Natural killer cell (primary cell): ENCODE measurements at regions not wholly inside any gene's neighbourhood (a gene's known extent, or its start where the extent isn't known, plus 50 kb on each side); places are given as distances from the start of the nearest gene placed in this dataset.

ENCODE experiments used
- ATAC-seq, 3 donors: fragments of 150-1000 bp in 2 of 3; fragments of 200-7000 bp in 1 of 3; cut with Tn5 transposase; 1 replicate in 1 of 3; 2 replicates in 2 of 3; pipeline ENCODE4 v1.10.0; 2021; ENCODE audit warnings: mild to moderate bottlenecking in 2 of 3, moderate library complexity in 2 of 3
- DNase-seq, 2 donors: peaks; one replicate each; pipeline versions ENCODE4 v3.0.0 to v3.0.0-alpha.2; 2013 to 2021; ENCODE audit warnings: mixed read lengths in 1 of 2
- H3K27ac ChIP-seq: one replicate; pipeline ENCODE4 v1.5.1; 2013; ENCODE audit warnings: mild to moderate bottlenecking, low read length
- H3K27me3 ChIP-seq: one replicate; pipeline ENCODE4 v1.6.1; 2013; ENCODE audit warnings: low read length; ENCODE audit not compliant: control insufficient read depth, insufficient read depth
- H3K36me3 ChIP-seq: one replicate; pipeline ENCODE4 v1.6.1; 2013; ENCODE audit warnings: low read length; ENCODE audit not compliant: control insufficient read depth, insufficient read depth
- H3K4me1 ChIP-seq: one replicate; pipeline ENCODE4 v1.6.1; 2013; ENCODE audit warnings: low read length; ENCODE audit not compliant: control insufficient read depth, insufficient read depth
- H3K4me3 ChIP-seq: one replicate; pipeline ENCODE4 v1.5.1; 2013; ENCODE audit warnings: low read length
- H3K9me3 ChIP-seq: one replicate; pipeline ENCODE4 v1.6.1; 2013; ENCODE audit warnings: low read length; ENCODE audit not compliant: control insufficient read depth, insufficient read depth
- H3K27ac Mint-ChIP-seq, 2 donors: one replicate each; pipeline ENCODE4 v1.8.0; 2022; ENCODE audit warnings: mild to moderate bottlenecking in 2 of 2, mixed read lengths in 2 of 2, moderate library complexity in 1 of 2
- H3K27me3 Mint-ChIP-seq, 2 donors: one replicate each; pipeline ENCODE4 v1.8.0; 2022; ENCODE audit warnings: low read depth in 2 of 2, mixed read lengths in 2 of 2
- H3K36me3 Mint-ChIP-seq: one replicate; pipeline ENCODE4 v1.8.0; 2022; ENCODE audit warnings: mixed read lengths
- H3K4me1 Mint-ChIP-seq, 2 donors: one replicate each; pipeline ENCODE4 v1.8.0; 2022; ENCODE audit warnings: mixed read lengths in 2 of 2
- H3K4me3 Mint-ChIP-seq: one replicate; pipeline ENCODE4 v1.8.0; 2022; ENCODE audit warnings: mild to moderate bottlenecking, moderate library complexity, mixed read lengths
- H3K9me3 Mint-ChIP-seq, 2 donors: one replicate each; pipeline ENCODE4 v1.8.0; 2022; ENCODE audit warnings: mixed read lengths in 2 of 2
- WGBS: methylation state at CpG from one replicate; pipeline ENCODE4 v1.1.7; 2013; ENCODE audit warnings: missing lambda C conversion rate; ENCODE audit not compliant: insufficient coverage; 5-methylcytosine and 5-hydroxymethylcytosine counted together
- intact Hi-C: fragments of 100-400 bp; cut with micrococcal nuclease; formaldehyde crosslinking; loops from one replicate; pipeline ENCODE4 v1.14.2; 2022
- TF ChIP-seq, protein P1 (sequence below): fragments of 200-600 bp; IDR thresholded peaks from one replicate; pipeline ENCODE4 v1.8.0; 2022; ENCODE audit warnings: antibody characterized with exemption

DNA sequence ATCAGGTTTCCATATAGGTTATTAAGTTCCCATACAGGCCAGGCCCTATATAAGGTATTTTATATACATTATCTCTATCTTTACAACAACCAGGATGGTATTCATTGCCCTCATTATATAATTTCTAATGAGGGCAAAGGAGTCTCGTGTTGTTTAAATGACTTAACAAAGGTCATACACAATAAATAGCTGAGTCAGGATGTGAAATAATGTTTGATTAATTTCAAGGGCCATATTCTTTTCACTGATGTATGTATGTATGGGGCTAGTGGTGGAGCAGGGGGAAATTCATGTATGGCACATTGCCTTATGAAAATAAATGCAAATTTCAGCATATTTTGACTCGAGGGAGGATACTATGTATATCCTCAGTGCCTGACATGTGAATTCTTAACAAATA lies 200.7 kb downstream of the FAXC start:
- no peaks in the 10 kb centered on the region for H3K9me3 ChIP-seq
- no peak overlapping the region for H3K4me3 ChIP-seq
- WGBS = no CpG with 5 or more reads among the region's 2 CpGs
- H3K36me3 Mint-ChIP-seq = no peaks in the 10 kb centered on the region
- no peaks in the 10 kb centered on the region for H3K36me3 ChIP-seq
- intact Hi-C loops = no loop called here
- no peaks in the 10 kb centered on the region for H3K4me1 Mint-ChIP-seq
- no peak for ATAC-seq
- TF ChIP-seq, protein P1, sequence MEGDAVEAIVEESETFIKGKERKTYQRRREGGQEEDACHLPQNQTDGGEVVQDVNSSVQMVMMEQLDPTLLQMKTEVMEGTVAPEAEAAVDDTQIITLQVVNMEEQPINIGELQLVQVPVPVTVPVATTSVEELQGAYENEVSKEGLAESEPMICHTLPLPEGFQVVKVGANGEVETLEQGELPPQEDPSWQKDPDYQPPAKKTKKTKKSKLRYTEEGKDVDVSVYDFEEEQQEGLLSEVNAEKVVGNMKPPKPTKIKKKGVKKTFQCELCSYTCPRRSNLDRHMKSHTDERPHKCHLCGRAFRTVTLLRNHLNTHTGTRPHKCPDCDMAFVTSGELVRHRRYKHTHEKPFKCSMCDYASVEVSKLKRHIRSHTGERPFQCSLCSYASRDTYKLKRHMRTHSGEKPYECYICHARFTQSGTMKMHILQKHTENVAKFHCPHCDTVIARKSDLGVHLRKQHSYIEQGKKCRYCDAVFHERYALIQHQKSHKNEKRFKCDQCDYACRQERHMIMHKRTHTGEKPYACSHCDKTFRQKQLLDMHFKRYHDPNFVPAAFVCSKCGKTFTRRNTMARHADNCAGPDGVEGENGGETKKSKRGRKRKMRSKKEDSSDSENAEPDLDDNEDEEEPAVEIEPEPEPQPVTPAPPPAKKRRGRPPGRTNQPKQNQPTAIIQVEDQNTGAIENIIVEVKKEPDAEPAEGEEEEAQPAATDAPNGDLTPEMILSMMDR = no peak
- H3K27ac ChIP-seq = no peak overlapping the region
- H3K4me1 ChIP-seq = no peaks in the 10 kb centered on the region
- DNase-seq = no peak
- peaks cover 0 to 6% of the 10 kb centered on the region in 2 donors for H3K27me3 Mint-ChIP-seq
- no peak overlapping the region for H3K27ac Mint-ChIP-seq
- H3K4me3 Mint-ChIP-seq = no peak overlapping the region
- H3K27me3 ChIP-seq = no peaks in the 10 kb centered on the region
- H3K9me3 Mint-ChIP-seq = peaks cover 0 to 4% of the 10 kb centered on the region in 2 donors

DNA sequence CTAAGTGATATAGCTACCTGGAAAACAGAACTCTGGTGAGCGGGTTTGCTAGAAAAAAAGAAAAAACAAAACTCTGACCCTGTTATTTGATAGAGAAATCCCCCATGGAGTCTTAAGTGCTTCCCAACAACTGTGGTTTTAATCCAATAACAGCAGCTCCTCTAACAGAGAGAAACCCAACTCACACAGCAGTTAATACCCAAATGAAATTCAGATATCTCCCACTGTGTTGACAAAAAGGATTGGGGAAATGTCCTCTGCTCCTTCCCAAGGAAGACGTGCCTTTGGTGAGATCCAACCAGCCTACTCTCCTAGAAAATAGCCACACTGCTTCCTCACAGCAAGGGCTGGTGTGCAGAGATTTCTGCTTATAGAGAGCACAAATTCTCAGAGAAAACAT lies 200.4 kb upstream of the FBXL4 start:
- ATAC-seq = no peak
- H3K27ac Mint-ChIP-seq = no peak overlapping the region
- no peak for DNase-seq
- intact Hi-C loops = no loop called here
- Histone ChIP-seq H3K27ac (no peak overlapping the region), H3K9me3 (no peaks in the 10 kb centered on the region), H3K36me3 (no peaks in the 10 kb centered on the region), H3K27me3 (no peaks in the 10 kb centered on the region), H3K4me1 (no peaks in the 10 kb centered on the region), H3K4me3 (no peak overlapping the region)
- H3K9me3 Mint-ChIP-seq = no peaks in the 10 kb centered on the region
- 82% methylated on average over 2 of the region's 2 CpGs for WGBS
- no peaks in the 10 kb centered on the region for H3K36me3 Mint-ChIP-seq
- no peak overlapping the region for H3K4me3 Mint-ChIP-seq
- H3K4me1 Mint-ChIP-seq = no peaks in the 10 kb centered on the region
- TF ChIP-seq, protein P1 = no peak
- H3K27me3 Mint-ChIP-seq = peaks cover 0 to 3% of the 10 kb centered on the region in 2 donors

DNA sequence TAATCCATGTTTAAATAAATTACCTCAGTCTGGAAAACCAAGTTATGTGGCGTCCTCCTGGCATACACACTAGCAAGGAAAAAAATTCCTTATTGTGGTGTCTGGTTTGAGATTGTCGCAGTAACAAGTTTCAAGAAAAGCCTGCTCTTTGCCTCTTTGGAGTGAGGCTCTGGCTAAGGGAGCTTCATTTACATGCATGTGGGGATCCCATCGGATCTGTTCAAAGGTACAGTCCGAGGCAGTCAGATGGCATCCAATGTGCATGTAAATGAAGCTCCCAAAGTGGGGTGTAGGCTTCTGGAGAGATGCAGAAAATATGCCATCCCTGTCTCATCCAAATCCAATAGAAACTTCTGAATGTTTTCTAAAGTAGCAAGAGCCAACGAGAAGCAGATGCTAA lies 199.5 kb upstream of the FBXL4 start:
- TF ChIP-seq, protein P1 = no peak
- H3K9me3 Mint-ChIP-seq = no peaks in the 10 kb centered on the region
- ATAC-seq = no peak

DNA sequence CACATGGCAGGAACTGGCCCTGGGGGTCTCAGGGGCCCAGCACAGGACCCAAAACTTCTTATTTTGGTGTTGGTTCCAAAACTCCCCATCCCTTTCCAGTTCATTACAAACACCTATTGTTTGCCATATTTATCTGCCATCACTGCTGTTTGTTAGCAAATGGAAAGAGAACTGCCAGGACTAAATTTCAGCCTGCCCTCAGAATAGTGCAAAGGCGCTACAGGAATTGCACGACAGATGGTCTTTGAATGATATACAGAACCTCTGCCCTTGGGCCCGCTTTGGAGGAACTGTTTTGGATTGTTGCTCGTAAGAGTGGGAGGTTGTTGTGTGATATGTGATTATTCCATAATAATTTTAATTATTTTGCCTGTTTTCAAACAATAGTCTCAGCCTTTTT lies 199.0 kb upstream of the FBXL4 start:
- no peak overlapping the region for H3K27ac Mint-ChIP-seq
- no peaks in the 10 kb centered on the region for H3K4me1 ChIP-seq
- H3K36me3 Mint-ChIP-seq = no peaks in the 10 kb centered on the region
- no peaks in the 10 kb centered on the region for H3K36me3 ChIP-seq
- 100% methylated on average over 2 of the region's 4 CpGs for WGBS
- H3K4me1 Mint-ChIP-seq = no peaks in the 10 kb centered on the region
- no peak for ATAC-seq
- no peak overlapping the region for H3K4me3 Mint-ChIP-seq
- H3K9me3 Mint-ChIP-seq = no peaks in the 10 kb centered on the region
- no peak for DNase-seq
- no peak overlapping the region for H3K4me3 ChIP-seq
- no peaks in the 10 kb centered on the region for H3K9me3 ChIP-seq
- TF ChIP-seq, protein P1 = no peak
- H3K27me3 ChIP-seq = no peaks in the 10 kb centered on the region
- H3K27me3 Mint-ChIP-seq = no peaks in the 10 kb centered on the region
- H3K27ac ChIP-seq = no peak overlapping the region
- intact Hi-C loops = no loop called here

More for the DNA sequence above, 199.5 kb upstream of the FBXL4 start:
- Histone ChIP-seq H3K9me3 (no peaks in the 10 kb centered on the region), H3K27ac (no peak overlapping the region), H3K4me1 (no peaks in the 10 kb centered on the region), H3K4me3 (no peak overlapping the region), H3K36me3 (no peaks in the 10 kb centered on the region), H3K27me3 (no peaks in the 10 kb centered on the region)
- no peak overlapping the region for H3K27ac Mint-ChIP-seq
- H3K4me3 Mint-ChIP-seq = no peak overlapping the region
- no peaks in the 10 kb centered on the region for H3K36me3 Mint-ChIP-seq
- peaks cover 0 to 2% of the 10 kb centered on the region in 2 donors for H3K27me3 Mint-ChIP-seq
- H3K4me1 Mint-ChIP-seq = no peaks in the 10 kb centered on the region
- no peak for DNase-seq
- intact Hi-C loops = no loop called here
- WGBS = 86% methylated on average over 5 of the region's 5 CpGs
